Activated CD8-positive, alpha-beta memory T cell treated with anti-CD3 and anti-CD28 coated beads, Interleukin-2, amount 50 U/mL, for 24 hours (primary cell): ENCODE measurements at regions not wholly inside any gene's neighbourhood (a gene's known extent, or its start where the extent isn't known, plus 50 kb on each side); places are given as distances from the start of the nearest gene placed in this dataset.

Experiments used
- DNase-seq: peaks from one replicate; pipeline ENCODE4 v3.0.0-alpha.2; 2020; ENCODE audit errors: extremely low read depth

GRCh38 chr7:94272821-94273583 is 121.7 kb upstream of the COL1A2 start:
- no peak for DNase-seq

DNA sequence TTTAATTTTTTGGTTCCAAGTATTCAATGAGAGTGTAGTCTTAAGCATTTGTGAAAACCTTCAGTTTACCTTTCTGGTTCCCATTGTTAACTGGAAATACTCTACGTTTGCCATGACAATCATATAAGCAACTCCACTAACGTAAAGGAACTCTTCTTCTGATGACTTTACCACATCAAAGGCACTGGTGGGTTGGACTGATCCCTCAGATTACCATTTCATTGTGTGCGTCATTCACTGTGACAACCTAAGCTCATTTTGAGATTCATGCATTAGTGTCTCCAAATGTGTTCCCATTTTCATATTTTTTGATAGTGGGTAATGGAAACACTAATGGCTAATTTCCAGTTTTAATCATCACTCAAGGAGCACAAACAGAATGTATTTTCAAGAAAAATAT is 119.9 kb upstream of the COL1A2 start:
- no peak for DNase-seq

- DNase-seq = no peak
Measured at GRCh38 chr7:94276027-94276426, 118.7 kb upstream of the COL1A2 start.

- DNase-seq = no peak
Measured at GRCh38 chr7:94276795-94277194, 117.9 kb upstream of the COL1A2 start.

GRCh38 chr7:94277236-94277635 is 117.5 kb upstream of the COL1A2 start:
- DNase-seq = no peak

DNA sequence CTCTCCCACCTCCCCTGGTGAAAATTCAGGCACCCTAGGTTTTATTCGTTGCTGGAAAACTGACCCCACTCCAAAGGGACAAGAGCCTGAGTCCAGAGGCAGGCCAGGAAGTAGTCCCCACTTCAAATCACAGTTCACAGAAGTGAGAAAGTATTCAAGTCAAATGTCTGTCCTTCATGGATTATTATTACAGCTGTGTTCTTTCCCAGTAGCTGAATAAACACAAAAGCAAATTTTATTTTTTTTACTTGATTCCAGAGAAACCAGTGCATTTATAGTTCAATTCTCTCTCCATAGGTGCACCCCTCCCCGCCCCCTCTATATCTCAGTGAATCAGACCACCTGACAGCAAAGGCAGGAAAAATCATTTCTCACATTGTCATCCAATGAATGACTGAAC is 113.8 kb upstream of the COL1A2 start:
- DNase-seq = no peak

- DNase-seq = no peak
Measured at GRCh38 chr7:94284104-94284503, 110.6 kb upstream of the COL1A2 start.

DNA sequence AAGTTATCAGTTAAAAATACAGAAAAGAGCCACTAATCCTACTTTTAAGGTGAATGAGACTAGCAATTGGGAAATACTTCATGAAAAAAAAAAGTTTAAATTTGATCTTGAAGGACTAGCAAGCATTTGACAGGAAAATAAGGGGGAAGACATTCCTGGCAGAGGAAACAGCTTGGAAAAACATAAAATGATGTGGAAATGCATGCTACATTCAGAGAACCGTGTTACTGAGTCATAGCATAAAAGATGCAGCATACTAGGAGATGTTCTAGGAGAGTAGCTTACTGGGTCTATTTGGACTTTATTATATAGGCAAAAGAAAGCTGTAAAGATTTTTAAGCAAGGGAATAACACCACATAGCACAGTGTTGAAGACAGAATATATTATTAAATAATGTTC is 108.6 kb upstream of the COL1A2 start:
- DNase-seq = no peak

DNA sequence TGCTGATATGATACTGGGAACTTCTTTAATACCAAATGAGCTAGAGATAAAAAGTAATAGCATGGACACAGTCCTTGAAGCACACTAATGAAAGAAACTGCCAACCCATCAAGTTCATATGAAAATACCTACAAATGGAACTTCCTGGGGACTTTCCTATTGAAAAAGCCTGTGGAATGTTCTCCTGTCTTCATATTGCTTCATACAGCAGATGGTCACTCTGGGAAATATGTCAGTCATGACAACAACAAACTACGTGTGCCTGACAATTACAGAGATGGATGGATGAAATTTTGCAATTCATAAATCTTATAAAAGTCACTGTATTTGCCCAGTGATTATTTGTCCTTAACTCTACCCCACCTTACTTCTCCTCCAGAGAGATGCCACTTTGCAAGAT is 106.6 kb upstream of the COL1A2 start:
- DNase-seq = no peak

GRCh38 chr7:94289071-94289470 is 105.6 kb upstream of the COL1A2 start:
- no peak for DNase-seq

DNA sequence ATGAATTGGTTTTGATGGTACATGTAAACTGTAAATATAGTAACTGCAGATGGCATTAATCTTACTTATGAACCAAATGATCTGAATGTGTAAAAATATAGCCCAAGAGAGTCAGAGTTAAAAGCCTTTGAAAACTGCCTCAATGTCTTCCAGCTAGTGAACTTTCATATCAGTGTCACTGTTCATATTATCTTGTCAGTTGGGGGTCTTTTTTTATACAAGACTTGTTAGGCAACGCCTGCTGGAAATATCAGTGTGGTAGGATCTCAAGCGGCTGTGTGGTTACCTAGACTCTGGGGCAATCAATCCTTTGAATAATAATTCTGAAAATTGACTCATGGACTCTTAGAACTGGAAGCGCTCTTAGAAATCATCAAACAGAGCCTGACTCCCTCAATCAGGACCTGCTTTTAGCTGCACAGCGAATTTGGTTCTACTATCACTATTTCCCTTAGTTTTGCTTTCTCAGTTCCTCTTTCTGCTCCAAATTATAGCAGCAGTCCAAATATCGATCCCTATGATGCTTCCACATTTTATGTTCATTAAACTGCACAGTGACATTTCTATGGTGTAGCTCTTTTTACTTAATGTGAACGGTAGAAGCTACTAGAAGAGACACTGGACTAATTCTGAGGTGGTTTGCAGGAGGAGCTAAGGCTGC is 100.1 kb upstream of the COL1A2 start:
- DNase-seq = no peak

DNA sequence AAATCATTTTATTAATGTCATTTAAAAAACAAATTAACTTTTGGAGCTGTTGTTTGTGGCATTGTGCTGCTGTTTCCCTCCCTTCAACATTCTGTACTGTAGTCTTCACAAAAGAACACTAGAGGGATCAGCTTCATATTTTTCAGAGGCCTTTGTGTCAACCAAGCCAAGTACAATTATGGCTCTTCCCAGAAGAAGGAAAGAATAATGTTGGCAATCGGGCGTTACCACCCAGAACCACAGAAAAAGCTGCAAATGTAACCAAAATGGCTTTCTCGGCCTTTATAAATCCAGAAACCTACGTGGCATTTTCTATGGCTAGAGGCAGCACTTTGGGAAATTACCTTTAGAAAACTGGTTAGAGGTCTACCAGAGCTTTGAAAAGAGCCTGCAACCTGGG is 98.8 kb upstream of the COL1A2 start:
- DNase-seq = no peak

DNA sequence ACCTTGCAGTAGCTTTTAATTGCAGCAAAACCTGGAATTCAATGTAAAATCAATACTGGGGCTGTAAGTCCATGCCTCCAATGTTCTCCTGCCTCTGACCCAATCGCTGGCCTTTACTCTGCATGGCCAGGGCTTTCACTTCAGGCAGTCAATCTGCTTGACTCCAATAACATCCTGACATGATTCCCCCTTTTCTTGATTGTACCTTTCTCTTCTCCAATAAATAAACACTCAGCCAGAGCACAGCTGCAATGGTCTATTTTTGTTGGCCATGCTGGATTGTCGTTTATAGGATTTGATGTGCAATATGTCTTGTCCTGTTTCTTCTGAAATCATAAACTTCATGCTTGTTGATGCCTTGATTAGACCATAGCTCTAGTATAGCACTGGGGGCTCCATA is 97.8 kb upstream of the COL1A2 start:
- no peak for DNase-seq

- no peak for DNase-seq
Measured at GRCh38 chr7:94297397-94297838, 97.3 kb upstream of the COL1A2 start.

GRCh38 chr7:94298943-94299342 is 95.8 kb upstream of the COL1A2 start:
- no peak for DNase-seq

DNA sequence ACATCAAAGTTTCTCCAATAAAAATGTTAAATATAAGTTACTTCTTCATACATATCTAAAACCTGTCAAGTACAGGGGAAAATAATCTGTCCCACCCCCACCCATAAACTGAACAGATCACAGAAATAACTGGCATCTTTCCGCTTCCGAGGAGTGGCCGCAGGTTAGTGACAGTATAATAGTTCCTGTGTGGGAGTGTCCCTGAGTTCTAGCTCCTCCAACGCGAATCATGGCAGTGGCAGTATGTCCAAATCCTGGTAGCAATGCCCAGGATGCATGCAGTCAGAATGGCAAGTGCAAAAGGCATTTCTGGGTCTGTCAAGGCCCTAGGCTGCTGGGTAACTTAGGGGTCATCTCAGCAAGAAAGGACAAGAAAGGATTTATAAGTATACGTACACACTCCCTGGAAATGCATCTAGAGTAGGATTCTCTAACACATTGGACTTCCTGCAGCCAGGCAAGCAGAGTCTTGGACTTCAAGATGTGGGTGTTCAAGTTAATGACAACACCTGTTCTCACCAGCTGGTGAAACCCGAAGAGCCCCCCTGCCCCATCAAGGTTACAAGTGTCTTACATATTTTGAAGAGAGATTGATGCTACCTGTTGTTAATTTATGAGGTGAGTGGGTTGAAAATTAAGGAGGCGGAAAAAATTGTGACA is 94.4 kb upstream of the COL1A2 start:
- DNase-seq = no peak

GRCh38 chr7:94301024-94301586 is 93.6 kb upstream of the COL1A2 start:
- DNase-seq = no peak

GRCh38 chr7:94303118-94303517 is 91.6 kb upstream of the COL1A2 start:
- DNase-seq = no peak

GRCh38 chr7:94303695-94304094 is 91.0 kb upstream of the COL1A2 start:
- no peak for DNase-seq

GRCh38 chr7:94304878-94305277 is 89.8 kb upstream of the COL1A2 start:
- DNase-seq = no peak

- no peak for DNase-seq
Measured at GRCh38 chr7:94305836-94306235, 88.9 kb upstream of the COL1A2 start.

- no peak for DNase-seq
Measured at GRCh38 chr7:94307399-94308048, 87.2 kb upstream of the COL1A2 start.
